ENCODE measurements at regions not wholly inside any gene's neighbourhood (a gene's known extent, or its start where the extent isn't known, plus 50 kb on each side); places are given as distances from the start of the nearest gene placed in this dataset.

DNA sequence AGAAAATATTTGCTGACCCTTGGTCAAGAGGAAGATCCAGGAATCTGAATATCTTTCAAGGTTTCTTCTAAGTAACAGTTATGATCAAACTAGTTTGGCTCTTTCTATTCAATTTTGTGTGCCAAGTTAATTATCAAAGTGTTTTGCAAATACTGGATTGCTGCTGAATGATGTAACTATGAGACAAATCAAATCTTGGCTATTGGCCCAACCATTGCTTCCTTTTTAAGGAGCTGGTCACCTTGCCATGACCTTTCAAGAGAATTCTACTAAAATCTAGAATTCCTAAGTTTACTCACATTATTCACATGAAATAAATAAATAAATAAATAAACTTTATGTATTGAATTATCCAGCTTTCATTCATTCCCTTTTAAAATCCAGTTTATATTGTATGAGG, 371.8 kb downstream of the SLITRK6 start:
- H3K9ac ChIP-seq (ENCODE audit: low read depth in 2 of 2, low read length in 2 of 2) = no peak overlapping the region
- intact Hi-C loops (cut with DNase I) = no loop called here
- no peak for DNase-seq
- no peaks in the 10 kb centered on the region for H3K9me3 ChIP-seq
- H3K36me3 ChIP-seq = no peaks in the 10 kb centered on the region
- no peaks in the 10 kb centered on the region for H3K4me1 ChIP-seq
- TF ChIP-seq, protein P1, sequence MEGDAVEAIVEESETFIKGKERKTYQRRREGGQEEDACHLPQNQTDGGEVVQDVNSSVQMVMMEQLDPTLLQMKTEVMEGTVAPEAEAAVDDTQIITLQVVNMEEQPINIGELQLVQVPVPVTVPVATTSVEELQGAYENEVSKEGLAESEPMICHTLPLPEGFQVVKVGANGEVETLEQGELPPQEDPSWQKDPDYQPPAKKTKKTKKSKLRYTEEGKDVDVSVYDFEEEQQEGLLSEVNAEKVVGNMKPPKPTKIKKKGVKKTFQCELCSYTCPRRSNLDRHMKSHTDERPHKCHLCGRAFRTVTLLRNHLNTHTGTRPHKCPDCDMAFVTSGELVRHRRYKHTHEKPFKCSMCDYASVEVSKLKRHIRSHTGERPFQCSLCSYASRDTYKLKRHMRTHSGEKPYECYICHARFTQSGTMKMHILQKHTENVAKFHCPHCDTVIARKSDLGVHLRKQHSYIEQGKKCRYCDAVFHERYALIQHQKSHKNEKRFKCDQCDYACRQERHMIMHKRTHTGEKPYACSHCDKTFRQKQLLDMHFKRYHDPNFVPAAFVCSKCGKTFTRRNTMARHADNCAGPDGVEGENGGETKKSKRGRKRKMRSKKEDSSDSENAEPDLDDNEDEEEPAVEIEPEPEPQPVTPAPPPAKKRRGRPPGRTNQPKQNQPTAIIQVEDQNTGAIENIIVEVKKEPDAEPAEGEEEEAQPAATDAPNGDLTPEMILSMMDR (IDR thresholded peaks at IDR 0.05) = no peak
- no peaks in the 10 kb centered on the region for H3K27me3 ChIP-seq
- no peak overlapping the region for H3K27ac ChIP-seq
- H3K4me3 ChIP-seq = no peak overlapping the region

DNA sequence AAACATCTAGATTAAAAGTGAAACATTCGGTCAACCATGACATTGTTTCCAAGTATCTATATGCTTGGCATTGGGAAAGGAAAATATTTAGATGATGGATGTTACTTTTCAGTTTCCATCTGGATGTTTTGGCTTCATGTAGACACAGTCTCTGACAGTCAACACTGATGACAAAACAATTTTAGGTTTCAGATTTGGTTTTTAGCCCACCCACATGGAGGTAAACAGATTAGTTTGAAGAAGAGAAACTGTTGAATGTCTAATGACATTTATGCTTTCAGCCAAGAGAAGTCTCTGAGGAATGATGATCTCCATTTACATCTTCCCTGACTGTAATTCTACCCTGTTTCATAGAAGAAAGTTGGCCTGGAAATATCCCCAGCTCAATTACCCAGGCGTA, 379.1 kb downstream of the SLITRK6 start:
- H3K9ac ChIP-seq (ENCODE audit: low read depth in 2 of 2, low read length in 2 of 2) = no peak overlapping the region
- TF ChIP-seq, protein P1 (IDR thresholded peaks at IDR 0.05) = no peak
- H3K27ac ChIP-seq = no peak overlapping the region
- H3K4me3 ChIP-seq = no peak overlapping the region
- no peaks in the 10 kb centered on the region for H3K4me1 ChIP-seq
- H3K36me3 ChIP-seq = no peaks in the 10 kb centered on the region
- H3K9me3 ChIP-seq = no peaks in the 10 kb centered on the region
- H3K27me3 ChIP-seq = no peaks in the 10 kb centered on the region
- intact Hi-C loops (cut with DNase I) = no loop called here
- DNase-seq = no peak

DNA sequence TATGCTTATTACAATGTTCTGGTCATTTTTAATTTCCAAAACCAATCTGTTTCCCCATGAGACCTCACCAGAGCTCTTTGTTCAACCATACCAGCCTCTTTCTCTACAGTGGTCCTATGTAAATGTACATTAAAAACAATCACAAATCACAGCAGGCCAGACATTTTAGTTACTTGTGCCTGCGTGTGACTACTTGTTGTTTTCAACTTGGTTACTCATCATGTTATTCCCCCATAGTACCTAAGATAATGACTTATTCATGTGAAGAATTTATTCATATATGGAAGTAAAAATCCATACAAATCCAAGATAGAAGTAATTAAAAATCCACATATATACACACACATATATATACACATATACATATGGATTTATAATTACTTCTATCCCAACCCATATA, 379.6 kb downstream of the SLITRK6 start:
- Histone ChIP-seq H3K27me3 (no peaks in the 10 kb centered on the region), H3K4me3 (no peak overlapping the region), H3K9ac (ENCODE audit: low read depth in 2 of 2, low read length in 2 of 2) (no peak overlapping the region), H3K9me3 (no peaks in the 10 kb centered on the region), H3K36me3 (no peaks in the 10 kb centered on the region), H3K4me1 (no peaks in the 10 kb centered on the region), H3K27ac (no peak overlapping the region)
- no peak for DNase-seq
- TF ChIP-seq, protein P1 (IDR thresholded peaks at IDR 0.05) = no peak
- intact Hi-C loops (cut with DNase I) = no loop called here

- Histone ChIP-seq H3K4me3 (no peak overlapping the region), H3K36me3 (no peaks in the 10 kb centered on the region), H3K9me3 (no peaks in the 10 kb centered on the region), H3K27ac (no peak overlapping the region), H3K9ac (ENCODE audit: low read depth in 2 of 2, low read length in 2 of 2) (no peak overlapping the region), H3K27me3 (no peaks in the 10 kb centered on the region), H3K4me1 (no peaks in the 10 kb centered on the region)
- DNase-seq = no peak
- intact Hi-C loops (cut with DNase I) = no loop called here
- TF ChIP-seq, protein P1 (IDR thresholded peaks at IDR 0.05) = no peak
Measured at GRCh38 chr13:85417807-85418206, 381.4 kb downstream of the SLITRK6 start.

DNA sequence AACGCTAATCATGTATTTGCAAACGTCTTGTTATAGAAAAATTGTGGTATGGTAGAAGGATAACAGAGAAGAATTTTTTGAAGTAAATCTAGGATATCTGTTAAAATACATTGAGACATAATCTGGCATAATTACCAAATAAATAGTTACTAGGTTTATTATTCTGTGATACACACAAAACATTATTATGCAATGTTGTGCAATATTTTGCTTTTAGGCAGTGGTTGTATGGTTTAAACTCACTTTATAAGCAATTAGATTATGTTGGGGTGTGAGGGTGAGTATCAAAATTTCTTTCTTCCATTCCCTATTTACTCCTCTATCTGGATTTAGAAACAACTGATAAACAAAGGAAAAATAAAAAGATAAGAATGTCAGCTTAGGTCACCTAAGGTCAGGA, 385.6 kb downstream of the SLITRK6 start:
- H3K36me3 ChIP-seq = no peaks in the 10 kb centered on the region
- H3K27ac ChIP-seq = no peak overlapping the region
- no peaks in the 10 kb centered on the region for H3K27me3 ChIP-seq
- TF ChIP-seq, protein P1 (IDR thresholded peaks at IDR 0.05) = no peak
- H3K4me1 ChIP-seq = no peaks in the 10 kb centered on the region
- DNase-seq = no peak
- intact Hi-C loops (cut with DNase I) = no loop called here
- H3K9me3 ChIP-seq = no peaks in the 10 kb centered on the region
- no peak overlapping the region for H3K4me3 ChIP-seq
- no peak overlapping the region for H3K9ac ChIP-seq (ENCODE audit: low read depth in 2 of 2, low read length in 2 of 2)

GRCh38 chr13:85412448-85412847, 386.8 kb downstream of the SLITRK6 start:
- Histone ChIP-seq H3K4me3 (no peak overlapping the region), H3K9ac (ENCODE audit: low read depth in 2 of 2, low read length in 2 of 2) (no peak overlapping the region), H3K36me3 (no peaks in the 10 kb centered on the region), H3K4me1 (no peaks in the 10 kb centered on the region), H3K27me3 (no peaks in the 10 kb centered on the region), H3K27ac (no peak overlapping the region), H3K9me3 (no peaks in the 10 kb centered on the region)
- intact Hi-C loops (cut with DNase I) = no loop called here
- TF ChIP-seq, protein P1 (IDR thresholded peaks at IDR 0.05) = no peak
- no peak for DNase-seq
